Stimulated activated naive CD8-positive, alpha-beta T cell treated with anti-CD3 and anti-CD28 coated beads, Interleukin-15, Interleukin-2, amounts not matched to agents 100 U/mL and 50 U/mL, for 24 hours (primary cell): ENCODE measurements at regions not wholly inside any gene's neighbourhood (a gene's known extent, or its start where the extent isn't known, plus 50 kb on each side); places are given as distances from the start of the nearest gene placed in this dataset.

ENCODE experiments used
- ATAC-seq: fragments of 150-1000 bp; cut with Tn5 transposase; one replicate; pipeline ENCODE4 v1.10.0; 2021
- DNase-seq: peaks from one replicate; pipeline ENCODE4 v3.0.0; 2021

- DNase-seq: no peak
Measured at GRCh38 chr3:83740504-83740903, 1218.3 kb upstream of the CADM2 start.

DNA sequence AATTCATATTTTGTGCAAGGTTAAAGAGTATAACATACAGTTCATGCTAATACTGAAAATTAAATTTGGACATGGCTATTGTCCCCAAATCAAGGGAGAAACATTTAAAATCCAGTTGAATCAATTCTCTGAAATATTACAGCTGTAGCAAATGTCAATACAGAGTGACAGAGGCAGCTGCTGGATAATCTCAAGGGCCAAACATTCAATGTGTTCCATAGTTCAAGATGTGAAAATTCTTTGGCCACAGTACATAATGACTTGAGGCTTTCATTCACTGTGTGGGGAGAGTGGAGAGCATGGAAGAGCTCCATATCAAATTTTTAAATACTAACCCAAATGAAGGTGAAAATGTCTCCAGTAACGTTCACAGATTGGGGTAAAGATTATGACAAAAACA lies 1192.8 kb upstream of the CADM2 start:
- DNase-seq (no peak), ATAC-seq (no peak)

More at GRCh38 chr3:83740504-83740903, 1218.3 kb upstream of the CADM2 start:
- no peak for ATAC-seq

DNA sequence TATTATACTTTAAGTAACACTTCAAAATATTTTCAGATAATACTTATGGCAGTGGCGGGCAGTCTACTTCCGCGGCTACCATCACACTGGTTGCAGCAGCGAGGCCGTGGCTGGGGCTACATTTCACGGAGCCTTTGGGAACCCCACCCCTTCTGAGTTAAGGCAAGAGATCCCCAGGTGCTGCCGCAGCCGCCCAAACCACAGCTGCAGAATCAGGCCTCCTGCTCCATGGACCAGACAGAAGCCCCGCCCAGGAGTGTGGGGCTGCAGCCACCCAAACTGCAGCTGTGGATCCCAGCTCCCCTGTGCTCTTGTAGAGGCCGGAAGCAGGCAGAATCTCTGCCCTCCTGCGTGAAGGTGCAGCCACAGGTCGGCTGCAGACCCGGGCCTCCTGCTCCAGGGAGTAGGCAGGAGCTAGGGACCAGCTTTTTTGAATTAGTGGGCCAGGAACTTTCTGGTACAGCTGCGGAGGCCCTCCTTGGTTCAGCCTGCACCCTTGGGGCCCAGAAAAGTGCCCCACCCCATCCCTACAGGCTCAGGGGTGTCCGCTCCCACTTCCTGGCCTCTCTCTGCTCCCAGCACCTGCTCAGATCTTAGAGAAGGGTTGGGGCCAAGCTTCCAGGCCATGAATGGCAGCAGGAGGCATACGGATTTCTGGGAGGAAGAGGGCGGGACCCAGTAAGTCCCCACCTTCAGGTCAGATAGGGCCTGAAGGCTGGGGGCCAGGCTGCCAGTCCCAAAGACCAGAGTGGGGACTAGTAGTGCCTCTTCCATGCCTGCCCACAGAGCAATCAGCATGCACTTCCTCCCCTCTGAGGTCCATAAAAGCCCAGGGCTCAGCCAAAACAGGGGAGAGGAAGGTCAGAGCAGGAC lies 1188.8 kb upstream of the CADM2 start:
- no peak for ATAC-seq

DNA sequence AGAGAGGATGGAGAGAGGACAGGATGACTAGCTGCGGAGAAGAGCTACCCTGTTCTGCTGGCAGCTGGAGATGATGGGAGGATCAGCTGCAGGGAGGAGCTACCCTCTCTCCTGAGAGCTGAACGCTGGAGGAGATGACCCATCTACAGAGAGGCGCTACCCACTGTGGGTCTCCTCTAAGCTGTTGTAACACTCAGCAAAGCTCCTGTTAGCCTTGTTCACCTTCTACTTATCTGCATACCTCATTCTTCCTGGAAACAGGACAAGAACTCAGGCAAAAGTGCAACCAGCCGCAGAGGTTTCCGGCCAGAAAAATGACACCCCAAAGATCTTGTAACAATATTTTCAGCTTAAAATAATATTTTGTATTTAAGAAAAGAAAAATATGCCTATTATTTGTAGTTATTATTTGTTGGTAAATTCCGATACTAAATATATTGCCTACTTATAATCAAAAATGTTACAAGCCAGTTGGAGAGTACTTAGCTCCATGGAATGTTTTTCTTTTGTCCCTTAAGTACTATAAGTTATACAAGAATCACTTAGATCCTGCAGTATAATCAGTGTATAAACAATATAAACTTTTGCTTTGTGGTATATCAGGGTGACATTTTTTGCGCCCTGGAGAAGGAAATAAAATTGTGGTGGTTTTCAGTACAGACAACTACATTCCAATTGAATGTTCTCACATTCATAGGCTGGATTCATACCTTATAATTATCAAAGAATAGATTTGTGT lies 1188.0 kb upstream of the CADM2 start:
- ATAC-seq: no peak
- DNase-seq: no peak

More for the DNA sequence above, 1188.8 kb upstream of the CADM2 start:
- no peak for DNase-seq

GRCh38 chr3:83802801-83803200 lies 1156.0 kb upstream of the CADM2 start:
- DNase-seq (no peak), ATAC-seq (no peak)

- ATAC-seq (no peak), DNase-seq (no peak)
Measured at GRCh38 chr3:83807511-83807910, 1151.3 kb upstream of the CADM2 start.

DNA sequence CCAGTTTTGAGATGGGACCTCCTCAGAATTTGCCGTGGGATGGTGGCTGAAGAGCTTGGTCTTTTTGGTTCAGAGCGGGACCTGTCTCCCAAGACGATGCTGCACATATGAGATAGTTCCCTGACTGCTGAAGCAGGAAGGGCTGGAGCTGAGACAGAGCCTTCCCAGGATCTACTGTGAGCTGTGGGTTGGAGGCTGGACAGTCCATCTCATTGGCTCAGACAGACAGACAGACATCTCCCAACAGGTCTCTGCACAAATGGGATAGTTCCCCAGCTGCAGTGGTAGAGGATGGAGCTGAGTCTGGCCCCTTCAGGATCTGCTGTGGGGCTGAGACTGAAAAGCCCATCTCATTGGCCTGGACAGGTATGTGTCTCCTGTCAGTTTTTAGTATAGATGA lies 1145.6 kb upstream of the CADM2 start:
- DNase-seq (no peak), ATAC-seq (no peak)

DNA sequence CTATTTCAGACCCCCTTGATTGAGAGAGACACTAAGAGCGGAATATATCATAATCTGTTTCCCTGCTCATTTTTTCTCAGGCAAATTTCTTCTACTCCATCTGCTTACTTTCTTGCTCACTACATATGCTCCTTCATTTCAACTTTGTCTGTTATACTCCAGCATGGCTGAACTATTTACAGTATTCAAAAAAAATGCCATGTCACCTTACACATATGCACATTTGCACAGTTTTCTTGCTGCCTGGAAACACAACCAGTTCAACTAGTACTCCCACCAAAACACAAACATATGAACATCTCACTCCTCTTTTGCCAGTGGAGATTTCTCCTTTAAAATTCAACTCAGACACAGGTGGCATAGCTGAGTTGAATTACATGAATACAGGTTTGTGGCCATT lies 1142.1 kb upstream of the CADM2 start:
- ATAC-seq (no peak), DNase-seq (no peak)

GRCh38 chr3:83821506-83821905 lies 1137.3 kb upstream of the CADM2 start:
- no peak for ATAC-seq
- no peak for DNase-seq

- no peak for ATAC-seq
Measured at GRCh38 chr3:83823095-83823494, 1135.7 kb upstream of the CADM2 start.

DNA sequence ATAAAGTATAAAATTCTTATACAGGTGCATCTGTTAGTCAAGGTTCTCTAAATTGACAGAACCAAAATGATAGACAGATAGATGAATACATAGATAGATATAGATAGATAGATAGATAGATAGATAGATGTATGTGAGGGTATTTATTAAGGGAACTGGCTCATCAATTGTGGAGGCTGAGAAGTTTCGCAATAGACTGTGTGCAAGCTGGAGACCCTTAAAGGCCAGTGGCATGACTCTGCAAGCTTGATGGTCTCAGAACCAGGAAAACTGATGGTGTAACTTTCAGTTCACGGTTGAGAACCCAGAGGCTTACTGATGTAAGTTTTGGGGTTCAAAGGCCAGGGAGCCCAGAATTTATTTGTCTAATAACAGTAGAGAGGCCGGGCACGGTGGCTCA lies 1123.7 kb upstream of the CADM2 start:
- ATAC-seq (no peak), DNase-seq (no peak)

More at GRCh38 chr3:83823095-83823494, 1135.7 kb upstream of the CADM2 start:
- DNase-seq: no peak

DNA sequence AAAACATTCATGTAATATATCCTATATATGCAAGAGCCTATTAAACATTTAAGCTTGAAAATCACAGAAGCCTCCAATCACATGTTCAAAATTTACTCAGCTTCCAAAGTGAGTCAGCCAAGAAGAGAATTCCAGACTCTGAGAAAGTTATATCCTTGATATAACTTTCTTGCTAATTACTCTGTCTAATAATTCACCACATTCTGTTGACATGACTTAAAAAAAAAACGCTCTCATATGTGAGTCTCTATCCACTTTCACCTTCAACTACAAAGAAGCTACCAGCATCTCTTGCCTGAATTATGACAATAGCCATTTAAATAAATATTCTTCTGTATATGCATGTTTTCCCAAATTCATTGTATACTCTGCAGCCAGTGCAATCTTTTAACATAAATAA lies 1116.3 kb upstream of the CADM2 start:
- ATAC-seq: no peak
- no peak for DNase-seq

GRCh38 chr3:83843716-83844115 lies 1115.1 kb upstream of the CADM2 start:
- ATAC-seq: no peak
- DNase-seq: no peak

DNA sequence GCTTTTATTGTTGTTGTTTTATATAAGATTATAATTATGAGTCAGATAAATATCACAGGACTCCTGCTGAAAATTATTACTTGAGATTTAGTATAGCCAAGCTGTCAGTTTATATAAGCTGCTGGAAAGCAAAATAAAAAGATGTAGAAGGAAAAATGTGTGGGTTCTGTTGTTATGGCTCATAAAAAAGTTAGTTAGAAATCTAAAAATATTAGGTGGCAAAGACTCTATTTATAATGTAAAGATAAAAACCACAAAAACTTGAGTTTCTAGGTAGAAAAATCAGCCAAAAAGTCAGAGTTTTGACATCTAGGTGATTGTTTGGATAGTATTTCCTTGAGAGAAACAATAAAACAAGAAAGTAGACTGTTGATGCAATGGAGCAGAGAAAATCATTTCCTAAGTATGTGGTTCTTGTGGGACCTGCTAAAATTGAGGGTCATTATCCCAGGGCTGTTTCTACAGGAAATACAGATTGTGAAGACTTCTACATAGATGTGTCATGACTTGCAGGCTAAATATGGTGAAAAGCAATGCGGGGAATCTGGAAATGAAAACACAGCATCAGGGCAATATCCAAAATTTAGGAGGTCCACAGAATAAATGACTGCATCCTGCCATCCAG lies 1109.6 kb upstream of the CADM2 start:
- ATAC-seq: no peak
- no peak for DNase-seq

DNA sequence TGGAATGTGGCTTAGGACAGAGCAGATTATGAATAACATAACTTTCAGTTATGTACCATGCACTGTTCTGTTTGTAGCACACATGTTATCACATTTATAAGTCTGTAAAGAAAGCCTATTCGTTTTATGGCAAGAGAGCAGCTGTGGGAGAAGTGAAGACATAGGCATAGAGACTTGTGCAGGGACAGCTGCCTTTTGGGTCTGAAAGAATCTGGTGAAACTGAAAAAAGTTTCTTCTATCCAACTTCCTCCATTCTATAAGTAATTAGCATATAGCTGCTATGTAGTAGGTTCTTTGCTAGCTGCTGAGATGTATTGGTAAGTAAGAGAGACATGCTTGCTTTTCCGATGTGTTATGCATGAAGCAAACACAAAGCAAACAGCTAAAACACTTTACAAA lies 1095.4 kb upstream of the CADM2 start:
- ATAC-seq: no peak
- no peak for DNase-seq

GRCh38 chr3:83868909-83869567 lies 1089.8 kb upstream of the CADM2 start:
- ATAC-seq (no peak), DNase-seq (no peak)

DNA sequence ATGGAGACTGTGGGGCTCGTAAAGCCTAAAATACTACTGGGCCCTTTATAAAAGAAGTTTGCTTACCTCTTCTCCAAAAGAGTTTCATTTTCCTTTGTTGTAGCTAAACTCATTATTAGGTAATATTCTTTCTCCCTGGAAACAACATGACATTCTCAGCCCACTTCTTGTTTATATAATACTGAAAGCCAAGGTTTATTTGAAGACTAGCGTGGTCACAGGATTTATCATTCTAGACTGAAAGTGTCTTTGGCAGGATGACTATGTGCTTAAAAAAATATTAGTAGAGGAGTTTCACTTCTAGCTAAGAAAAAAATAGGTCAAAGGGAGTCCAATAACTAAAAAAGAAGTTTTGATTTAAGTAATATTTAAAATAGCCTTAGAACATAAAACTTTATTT lies 1085.2 kb upstream of the CADM2 start:
- ATAC-seq (no peak), DNase-seq (no peak)

GRCh38 chr3:83877910-83878309 lies 1080.9 kb upstream of the CADM2 start:
- DNase-seq: no peak
- ATAC-seq: no peak

DNA sequence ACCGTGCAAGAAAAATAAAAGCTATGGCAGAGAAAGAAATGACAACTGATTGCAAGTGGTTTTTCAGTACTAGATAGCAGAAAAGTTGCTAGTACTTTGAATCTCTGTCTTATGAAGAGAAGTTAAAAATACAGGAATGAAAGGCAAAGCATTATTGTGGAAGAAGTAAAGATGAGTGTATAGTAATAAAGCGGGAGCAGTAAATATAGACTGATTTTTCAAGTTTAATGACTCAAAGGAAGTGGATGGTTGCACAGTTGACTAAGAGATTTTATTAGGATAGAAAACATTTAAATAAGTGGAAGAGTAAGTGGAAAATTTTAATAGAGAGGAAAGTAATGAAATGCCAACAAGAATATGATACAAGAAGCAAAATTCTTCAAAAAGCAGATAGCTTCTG lies 1076.1 kb upstream of the CADM2 start:
- no peak for DNase-seq
- ATAC-seq: no peak

GRCh38 chr3:83890039-83890762 lies 1068.6 kb upstream of the CADM2 start:
- no peak for ATAC-seq
- DNase-seq: no peak

DNA sequence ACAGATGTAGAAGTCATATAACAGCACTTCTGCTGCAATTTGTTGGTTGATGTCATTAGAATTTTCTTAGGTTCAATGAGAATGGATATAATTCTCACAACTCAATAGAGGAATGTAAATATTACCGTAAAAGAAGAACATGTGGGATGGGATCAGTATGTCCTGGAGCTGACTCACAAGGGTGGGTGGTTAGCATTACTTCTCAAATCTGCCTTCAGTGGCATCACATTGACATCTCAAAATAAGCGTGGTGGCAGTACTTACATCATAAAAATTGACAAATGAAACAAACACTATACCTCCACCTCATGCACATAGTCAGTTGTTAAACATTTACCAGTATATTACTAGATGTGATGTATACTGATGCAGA lies 1068.0 kb upstream of the CADM2 start:
- DNase-seq: no peak

GRCh38 chr3:83894223-83894622 lies 1064.6 kb upstream of the CADM2 start:
- no peak for ATAC-seq

More for the DNA sequence above, 1068.0 kb upstream of the CADM2 start:
- ATAC-seq: no peak

More at GRCh38 chr3:83894223-83894622, 1064.6 kb upstream of the CADM2 start:
- no peak for DNase-seq
